HUES64 (cell line): ENCODE measurements at regions not wholly inside any gene's neighbourhood (a gene's known extent, or its start where the extent isn't known, plus 50 kb on each side); places are given as distances from the start of the nearest gene placed in this dataset.
"Not testable (repeated sequence)": the region's sequence is repeated elsewhere in the genome, so short reads cannot be mapped to it uniquely, and the experiment has no call there.

Experiments used
- H3K27ac ChIP-seq: 2 replicates; pipeline ENCODE4 v1.7.0; 2013; ENCODE audit warnings: low read depth, low read length, inconsistent platforms
- H3K27me3 ChIP-seq: 2 replicates; pipeline ENCODE4 v1.6.1; 2013; ENCODE audit warnings: mild to moderate bottlenecking, low read length; ENCODE audit not compliant: insufficient read depth
- H3K36me3 ChIP-seq: 2 replicates; pipeline ENCODE4 v1.6.1; 2013; ENCODE audit warnings: mild to moderate bottlenecking, low read length; ENCODE audit not compliant: insufficient read depth
- H3K4me1 ChIP-seq: 2 replicates; pipeline ENCODE4 v1.6.1; 2013; ENCODE audit warnings: mild to moderate bottlenecking, low read length, moderate library complexity; ENCODE audit not compliant: insufficient read depth
- H3K4me3 ChIP-seq: 2 replicates; pipeline ENCODE4 v1.5.1; 2013; ENCODE audit warnings: mild to moderate bottlenecking, low read length, moderate library complexity
- H3K9ac ChIP-seq: 2 replicates; pipeline ENCODE4 v1.6.1; 2013; ENCODE audit warnings: mild to moderate bottlenecking, low read depth, low read length
- H3K9me3 ChIP-seq: 2 replicates; pipeline ENCODE4 v1.6.1; 2013; ENCODE audit warnings: low read depth, low read length; ENCODE audit not compliant: insufficient read depth
- WGBS: fragments of 150-250, 120-280 bp; methylation state at CpG from one replicate; pipeline ENCODE4 v1.1.7; 2013; ENCODE audit warnings: missing lambda C conversion rate; 5-methylcytosine and 5-hydroxymethylcytosine counted together

DNA sequence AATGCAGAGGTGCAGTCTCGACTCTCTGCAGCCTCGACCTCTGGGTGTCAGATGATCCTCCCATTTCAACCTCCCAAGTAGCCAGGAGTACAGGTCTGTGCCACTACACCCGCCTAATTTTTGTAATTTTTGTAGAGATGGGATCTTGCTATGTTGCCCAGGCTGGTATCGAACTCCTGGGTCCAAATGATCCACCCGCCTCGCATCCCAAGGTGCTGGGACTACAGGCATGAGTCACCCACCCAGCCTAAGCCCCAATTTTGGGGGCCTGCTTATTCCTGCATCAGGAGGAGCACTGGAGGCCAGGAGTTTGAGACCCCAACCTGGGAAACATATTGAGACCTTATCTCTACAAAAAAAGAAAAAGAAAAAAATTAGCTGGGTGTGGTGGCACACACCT, 80.1 kb upstream of the ADGRE5 start:
- Histone ChIP-seq H3K27ac (no peak overlapping the region), H3K4me1 (no peaks in the 10 kb centered on the region), H3K36me3 (no peaks in the 10 kb centered on the region), H3K4me3 (no peak overlapping the region), H3K27me3 (no peaks in the 10 kb centered on the region), H3K9ac (no peak overlapping the region), H3K9me3 (no peaks in the 10 kb centered on the region)
- 95% methylated on average over 6 of the region's 6 CpGs for WGBS

DNA sequence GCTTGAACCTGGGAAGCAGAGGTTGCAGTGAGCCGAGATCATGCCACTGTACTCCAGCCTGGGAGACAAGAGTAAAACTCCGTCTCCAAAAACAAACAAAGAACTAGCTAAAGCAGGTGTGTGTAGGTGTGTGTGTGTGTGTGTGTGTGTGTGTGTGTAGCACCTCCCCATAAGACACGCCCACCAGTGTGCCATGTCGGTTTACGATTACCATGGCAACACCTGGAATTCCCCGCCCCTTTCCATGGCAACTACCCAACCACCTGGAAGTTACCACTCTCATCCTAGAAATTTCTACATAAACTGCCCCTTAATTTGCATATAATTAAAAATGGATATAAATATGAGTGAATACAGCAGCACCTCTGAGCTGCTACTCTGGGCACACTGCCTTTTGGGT, 80.9 kb upstream of the ADGRE5 start:
- H3K4me3 ChIP-seq: no peak overlapping the region
- WGBS: 83% methylated on average over 6 of the region's 6 CpGs
- no peak overlapping the region for H3K9ac ChIP-seq
- H3K4me1 ChIP-seq: peaks cover under 1% of the 10 kb centered on the region; the same call in 1 of the 2 replicates
- no peaks in the 10 kb centered on the region for H3K27me3 ChIP-seq
- no peak overlapping the region for H3K27ac ChIP-seq
- H3K9me3 ChIP-seq: no peaks in the 10 kb centered on the region
- no peaks in the 10 kb centered on the region for H3K36me3 ChIP-seq

DNA sequence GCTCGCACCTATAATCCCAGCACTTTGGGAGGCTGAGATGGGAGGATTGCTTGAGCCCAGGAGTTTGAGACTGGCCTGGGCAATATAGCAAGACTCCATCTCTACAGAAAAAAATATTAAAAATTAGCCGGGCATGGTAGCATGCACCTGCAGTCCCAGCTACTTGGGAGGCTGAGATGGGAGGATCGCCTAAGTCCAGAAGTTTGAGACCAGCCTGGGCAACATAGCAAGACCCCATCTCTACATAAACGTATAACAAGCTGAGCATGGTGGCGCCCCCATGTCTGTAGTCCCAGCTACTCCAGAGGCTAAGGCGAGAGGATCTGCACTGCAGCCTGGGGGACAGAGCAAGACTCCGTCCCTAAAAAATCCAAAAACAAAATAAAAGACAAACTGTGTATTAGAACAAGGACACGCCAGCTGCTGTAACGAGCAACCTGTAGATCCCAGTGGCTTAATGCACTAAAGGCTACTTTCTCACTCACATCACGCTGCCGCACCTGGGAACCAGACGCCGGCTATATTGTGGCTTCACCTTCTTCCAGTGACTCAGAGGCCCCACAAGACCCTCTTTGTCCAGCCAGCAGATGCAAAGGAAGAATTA, 81.9 kb upstream of the ADGRE5 start:
- H3K27ac ChIP-seq, H3K4me3 ChIP-seq, H3K4me1 ChIP-seq, H3K9me3 ChIP-seq, H3K9ac ChIP-seq, H3K27me3 ChIP-seq, H3K36me3 ChIP-seq: not testable (repeated sequence)
- WGBS: 95% methylated on average over 13 of the region's 13 CpGs

DNA sequence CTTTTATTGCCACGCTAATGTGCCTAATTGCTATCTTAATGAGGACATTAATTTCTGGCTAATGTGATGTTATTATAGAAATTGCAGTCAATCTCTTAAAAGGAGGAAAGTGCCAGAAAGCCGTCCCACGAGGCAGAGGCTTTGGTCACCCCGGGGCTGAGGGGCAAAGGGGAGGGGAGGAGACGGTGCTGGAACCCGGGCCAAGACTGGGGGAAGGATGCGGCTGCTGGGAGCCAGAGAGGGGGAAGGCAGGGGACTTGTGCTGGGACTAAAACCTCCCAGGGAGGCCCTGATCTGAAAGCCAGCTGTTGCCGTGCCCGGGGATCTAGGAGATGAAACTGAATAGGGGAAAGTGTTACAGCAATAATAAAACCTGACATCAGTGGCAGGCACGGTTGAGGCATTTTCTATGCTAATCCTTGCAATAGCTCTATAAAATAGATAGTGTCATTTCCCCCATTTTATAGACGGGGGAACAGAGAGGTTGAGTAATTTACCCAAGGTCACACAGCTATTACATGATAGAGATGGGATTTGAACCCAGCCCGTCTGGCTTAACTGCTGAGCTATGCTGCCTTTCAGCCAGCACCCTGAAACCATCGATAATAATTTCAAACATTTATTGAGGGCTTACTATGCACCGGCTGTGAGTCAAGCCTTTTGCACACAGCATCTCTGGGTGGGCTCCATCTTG, 83.2 kb upstream of the ADGRE5 start:
- H3K27ac ChIP-seq, H3K27me3 ChIP-seq, H3K9me3 ChIP-seq, H3K36me3 ChIP-seq, H3K9ac ChIP-seq, H3K4me3 ChIP-seq, H3K4me1 ChIP-seq: not testable (repeated sequence)
- 70% methylated on average over 10 of the region's 14 CpGs for WGBS

DNA sequence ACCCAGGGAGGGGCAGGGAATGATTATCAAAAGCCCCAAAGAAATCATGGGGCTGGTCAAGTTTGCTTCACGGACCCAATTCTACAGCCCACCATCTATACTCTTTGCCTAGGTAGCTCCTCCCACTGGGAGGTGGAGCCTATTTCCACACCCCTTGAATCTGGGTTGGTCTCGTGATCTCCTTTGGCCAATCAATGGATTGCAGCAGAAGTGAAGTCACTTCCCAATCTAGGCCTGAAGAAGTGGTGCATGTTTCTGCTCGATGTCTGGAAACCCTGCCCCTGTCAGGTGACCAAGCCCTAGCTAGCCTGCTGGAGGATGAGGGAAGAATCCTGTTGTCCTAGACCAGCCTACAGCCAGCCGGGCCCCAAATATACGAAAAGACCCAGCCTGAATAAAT, 86.3 kb upstream of the ADGRE5 start:
- not testable (repeated sequence) for H3K9ac ChIP-seq, H3K4me3 ChIP-seq, H3K36me3 ChIP-seq, H3K27me3 ChIP-seq, H3K4me1 ChIP-seq, H3K9me3 ChIP-seq
- H3K27ac ChIP-seq: peak overlapping the region; percentile 59; the same call in 1 of the 2 replicates
- 70% methylated on average over 5 of the region's 5 CpGs for WGBS

DNA sequence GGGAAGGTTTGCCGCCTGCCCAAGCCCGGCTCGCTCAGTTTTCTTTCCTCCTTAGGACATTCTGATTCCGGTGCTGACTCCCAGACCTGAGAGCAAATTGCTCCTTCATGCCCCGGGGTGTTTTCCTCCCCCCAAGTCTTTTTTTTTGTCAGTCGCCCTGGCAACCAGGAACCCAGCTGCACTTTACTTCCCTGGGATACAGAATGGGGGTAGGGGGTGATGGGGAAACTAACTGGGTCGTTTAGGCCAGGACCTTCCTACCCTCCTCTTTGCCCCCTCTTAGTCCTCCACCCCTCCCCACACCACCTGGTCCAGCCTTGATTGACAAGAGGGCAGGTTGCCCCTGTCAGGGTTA, 87.5 kb upstream of the ADGRE5 start:
- peak overlapping the region; percentile 8; the same call in 1 of the 2 replicates for H3K4me3 ChIP-seq
- not testable (repeated sequence) for H3K27ac ChIP-seq, H3K36me3 ChIP-seq, H3K9ac ChIP-seq, H3K27me3 ChIP-seq, H3K4me1 ChIP-seq, H3K9me3 ChIP-seq
- WGBS: 0% methylated on average over 3 of the region's 7 CpGs

DNA sequence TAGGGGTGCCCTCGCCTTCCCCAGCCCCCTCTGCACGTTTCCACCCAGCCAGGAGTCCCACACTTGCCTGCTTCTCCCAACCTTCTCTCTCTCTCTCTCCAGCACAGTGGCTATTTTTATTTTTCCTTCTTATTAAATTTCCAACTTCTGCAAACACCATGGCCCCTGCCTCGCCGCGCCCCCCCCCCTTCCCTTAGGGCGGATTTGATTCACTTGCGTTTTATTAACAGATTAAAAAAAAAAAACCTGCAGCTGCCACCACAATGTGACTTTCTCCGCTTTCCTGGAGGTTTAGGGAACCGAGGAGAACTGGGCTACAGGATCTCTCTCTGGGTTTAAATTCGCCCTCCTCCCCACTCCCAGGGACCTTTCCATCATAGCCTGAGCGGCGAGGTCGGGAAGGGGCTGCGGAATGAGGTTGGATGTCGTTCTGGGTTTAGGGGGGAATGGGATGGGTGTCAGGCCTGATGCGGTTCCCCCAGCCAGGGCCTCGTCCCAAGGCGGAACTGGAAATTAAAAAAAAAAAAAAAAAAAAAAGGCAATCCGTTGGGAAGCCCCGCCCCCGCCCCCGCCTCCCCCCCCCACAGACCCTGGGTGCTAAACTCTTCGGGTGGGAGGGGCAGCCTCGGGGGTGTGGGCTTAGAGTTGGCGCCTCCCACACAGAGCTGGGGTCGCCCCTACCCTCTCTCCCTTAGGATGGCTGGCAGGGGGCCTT, 87.3 kb upstream of the ADGRL1 start:
- peak overlapping the region; percentile 55 for H3K4me3 ChIP-seq
- peak overlapping the region; percentile 57 for H3K9ac ChIP-seq
- H3K9me3 ChIP-seq, H3K27me3 ChIP-seq, H3K36me3 ChIP-seq, H3K4me1 ChIP-seq: not testable (repeated sequence)
- WGBS: 19% methylated on average over 19 of the region's 26 CpGs
- H3K27ac ChIP-seq: peak overlapping the region; percentile 55; the same call in 1 of the 2 replicates

DNA sequence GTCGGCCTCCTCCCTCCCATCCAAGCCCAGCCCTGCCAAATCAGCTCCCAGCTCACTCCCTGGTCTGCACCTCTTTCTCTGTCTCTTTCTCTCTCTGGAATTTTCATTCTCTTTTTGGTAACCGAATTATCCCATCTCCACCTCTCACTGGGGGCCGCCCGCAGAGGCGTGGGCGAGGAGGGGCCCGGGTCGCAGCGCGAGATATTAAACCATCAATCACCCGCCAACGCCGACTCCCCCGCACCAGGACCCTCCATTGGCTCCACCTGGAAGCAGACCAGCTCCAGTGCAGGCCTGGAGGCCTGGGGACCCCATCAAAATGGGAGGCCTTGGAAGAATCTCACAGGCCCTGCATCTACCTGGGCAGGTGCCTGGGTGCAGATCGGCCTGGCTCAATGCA, 83.8 kb upstream of the ADGRL1 start:
- H3K4me3 ChIP-seq, H3K9ac ChIP-seq, H3K27me3 ChIP-seq, H3K9me3 ChIP-seq, H3K4me1 ChIP-seq, H3K36me3 ChIP-seq, H3K27ac ChIP-seq: not testable (repeated sequence)
- WGBS: 94% methylated on average over 15 of the region's 15 CpGs

DNA sequence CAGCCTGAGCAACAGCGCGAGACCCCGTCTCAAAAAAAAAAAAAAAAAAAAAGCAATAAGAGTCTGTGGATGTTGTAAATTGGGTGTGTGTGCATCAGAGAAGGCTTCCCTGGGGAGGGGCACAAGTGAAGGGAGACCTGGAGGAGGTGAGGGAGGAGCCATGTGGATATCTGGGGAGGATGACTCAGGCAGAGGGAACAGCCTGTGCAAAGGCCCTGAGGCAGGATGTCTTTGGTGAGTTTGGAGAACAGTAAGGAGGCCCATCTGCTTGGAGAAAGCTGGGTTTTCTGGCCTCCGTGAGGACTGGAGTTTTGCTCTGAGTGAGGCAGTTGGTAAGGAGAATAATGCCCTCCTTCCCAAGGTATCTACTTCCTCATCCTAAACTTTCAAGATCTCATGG, 81.9 kb upstream of the ADGRL1 start:
- not testable (repeated sequence) for H3K4me3 ChIP-seq, H3K27ac ChIP-seq, H3K9me3 ChIP-seq, H3K27me3 ChIP-seq, H3K9ac ChIP-seq, H3K4me1 ChIP-seq, H3K36me3 ChIP-seq
- 79% methylated on average over 3 of the region's 4 CpGs for WGBS

DNA sequence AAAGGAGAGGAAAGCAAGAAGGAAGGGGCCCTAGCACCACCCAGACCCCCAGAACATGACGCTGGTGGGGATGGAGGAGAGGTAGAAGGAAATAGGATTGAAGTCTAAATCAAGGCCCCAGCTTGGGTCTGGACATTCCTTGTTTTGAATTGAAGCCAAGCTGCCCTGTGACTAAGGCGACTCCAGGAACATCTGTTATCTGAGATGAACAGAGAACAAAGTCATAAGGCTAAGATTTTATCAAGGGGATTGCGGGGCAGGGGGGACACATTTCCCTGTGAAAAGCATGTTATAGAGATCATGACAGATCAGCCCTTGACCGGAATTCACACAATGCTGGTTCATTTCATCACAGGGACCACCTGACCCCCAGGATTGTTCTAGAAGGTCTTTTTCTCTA, 80.6 kb upstream of the ADGRL1 start:
- WGBS: 94% methylated on average over 4 of the region's 4 CpGs

DNA sequence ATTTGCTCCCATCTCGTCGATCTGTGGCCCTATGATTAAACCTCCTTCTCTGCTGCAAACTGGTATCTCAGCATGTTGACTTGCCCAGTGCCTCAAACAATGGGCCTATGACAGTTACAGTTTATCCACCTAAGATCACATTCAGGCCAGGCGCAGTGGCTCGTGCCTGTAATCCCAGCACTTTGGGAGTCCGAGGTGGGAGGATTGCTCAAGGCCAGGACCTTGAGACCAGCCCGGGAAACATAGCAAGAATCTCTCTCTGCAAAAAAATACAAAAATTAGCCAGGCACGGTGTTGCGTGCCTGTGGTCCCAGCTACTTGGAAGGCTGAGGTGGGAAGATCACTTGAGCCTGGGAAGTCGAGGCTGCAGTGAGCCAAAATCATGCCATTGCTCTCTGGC, 79.8 kb upstream of the ADGRL1 start:
- H3K4me3 ChIP-seq, H3K27me3 ChIP-seq, H3K27ac ChIP-seq, H3K36me3 ChIP-seq, H3K9ac ChIP-seq, H3K4me1 ChIP-seq, H3K9me3 ChIP-seq: not testable (repeated sequence)
- 93% methylated on average over 9 of the region's 9 CpGs for WGBS

More for the DNA sequence above, 80.6 kb upstream of the ADGRL1 start:
- not testable (repeated sequence) for H3K36me3 ChIP-seq, H3K4me3 ChIP-seq, H3K27ac ChIP-seq, H3K9me3 ChIP-seq, H3K27me3 ChIP-seq, H3K9ac ChIP-seq, H3K4me1 ChIP-seq
